Activated CD8-positive, alpha-beta T cell treated with anti-CD3 and anti-CD28 coated beads for 36 hours (primary cell): ENCODE measurements at regions not wholly inside any gene's neighbourhood (a gene's known extent, or its start where the extent isn't known, plus 50 kb on each side); places are given as distances from the start of the nearest gene placed in this dataset.

Experiments
- ATAC-seq: fragments of 200-7000 bp; cut with Tn5 transposase; one replicate; pipeline ENCODE4 v1.10.0; 2021; ENCODE audit warnings: mild to moderate bottlenecking, moderate library complexity
- CTCF ChIA-PET: fragments of 350-600 bp; sonication (Branson Sonifier 250); formaldehyde crosslinking; loops from one replicate; lab custom pipeline; 2021; ENCODE audit warnings: antibody characterized with exemption; lab: Charles Lee
- POLR2A ChIA-PET: fragments of 350-600 bp; sonication (Branson Sonifier 250); formaldehyde crosslinking; loops from one replicate; lab custom pipeline; 2021; ENCODE audit warnings: antibody characterized with exemption; lab: Charles Lee
- DNase-seq: peaks from one replicate; pipeline ENCODE4 v3.0.0-alpha.2; 2020
- H3K27ac Mint-ChIP-seq: one replicate; pipeline ENCODE4 v1.8.0; 2021; ENCODE audit warnings: mild to moderate bottlenecking, mixed read lengths
- H3K27me3 Mint-ChIP-seq: one replicate; pipeline ENCODE4 v1.8.0; 2021; ENCODE audit warnings: mixed read lengths
- H3K36me3 Mint-ChIP-seq: one replicate; pipeline ENCODE4 v1.8.0; 2021; ENCODE audit warnings: low read depth, mixed read lengths
- H3K4me1 Mint-ChIP-seq: one replicate; pipeline ENCODE4 v1.8.0; 2021; ENCODE audit warnings: low read depth, mixed read lengths
- H3K4me3 Mint-ChIP-seq: one replicate; pipeline ENCODE4 v1.8.0; 2021; ENCODE audit warnings: mild to moderate bottlenecking, moderate library complexity, mixed read lengths
- H3K9me3 Mint-ChIP-seq: one replicate; pipeline ENCODE4 v1.8.0; 2021; ENCODE audit warnings: mixed read lengths
- CTCF ChIP-seq: fragments of 200-600 bp; IDR thresholded peaks from one replicate; pipeline ENCODE4 v1.8.0; 2022; ENCODE audit warnings: antibody characterized with exemption, mild to moderate bottlenecking
- intact Hi-C: fragments of 100-400 bp; cut with micrococcal nuclease; formaldehyde crosslinking; loops from one replicate; pipeline ENCODE4 v1.10.0; 2022

GRCh38 chr1:4093856-4094565, 193.9 kb upstream of the C1orf174 start:
- Mint-ChIP-seq H3K4me3 (no peak overlapping the region), H3K27me3 (no peaks in the 10 kb centered on the region), H3K36me3 (no peaks in the 10 kb centered on the region), H3K4me1 (no peaks in the 10 kb centered on the region), H3K27ac (no peak overlapping the region), H3K9me3 (peaks cover 16% of the 10 kb centered on the region)
- ATAC-seq (no peak), DNase-seq (no peak)
- ChIA-PET CTCF (no interaction called here), POLR2A (no interaction called here)
- no peak for TF ChIP-seq CTCF
- intact Hi-C loops = no loop called here

- Mint-ChIP-seq H3K9me3 (peaks cover 16% of the 10 kb centered on the region), H3K36me3 (no peaks in the 10 kb centered on the region), H3K27me3 (no peaks in the 10 kb centered on the region), H3K4me1 (no peaks in the 10 kb centered on the region), H3K27ac (no peak overlapping the region), H3K4me3 (no peak overlapping the region)
- DNase-seq = no peak
- intact Hi-C loops = no loop called here
- CTCF ChIA-PET = no interaction called here
- TF ChIP-seq CTCF = no peak
- POLR2A ChIA-PET = no interaction called here
- ATAC-seq = no peak
These were observed 195.4 kb upstream of the C1orf174 start for GRCh38 chr1:4095433-4095971.

- no peak overlapping the region for H3K4me3 Mint-ChIP-seq
- TF ChIP-seq CTCF = no peak
- CTCF ChIA-PET = no interaction called here
- no peaks in the 10 kb centered on the region for H3K4me1 Mint-ChIP-seq
- intact Hi-C loops = no loop called here
- H3K9me3 Mint-ChIP-seq = peaks cover 4% of the 10 kb centered on the region
- no peak for DNase-seq
- ATAC-seq = peak; percentile 61
- no peak overlapping the region for H3K27ac Mint-ChIP-seq
- POLR2A ChIA-PET = no interaction called here
- peaks cover 8% of the 10 kb centered on the region for H3K27me3 Mint-ChIP-seq
- H3K36me3 Mint-ChIP-seq = no peaks in the 10 kb centered on the region
These were observed 201.5 kb upstream of the C1orf174 start for GRCh38 chr1:4101459-4102161.

GRCh38 chr1:4105300-4105880, 205.3 kb upstream of the C1orf174 start:
- Mint-ChIP-seq H3K4me3 (no peak overlapping the region), H3K27ac (no peak overlapping the region), H3K4me1 (no peaks in the 10 kb centered on the region), H3K36me3 (no peaks in the 10 kb centered on the region), H3K27me3 (peaks cover 8% of the 10 kb centered on the region), H3K9me3 (no peaks in the 10 kb centered on the region)
- intact Hi-C loops = no loop called here
- TF ChIP-seq CTCF = no peak
- DNase-seq (no peak), ATAC-seq (no peak)
- CTCF ChIA-PET = no interaction called here
- POLR2A ChIA-PET = interaction anchor here (1.8 kb wide), 1 partner anchor 10 kb away, joined by 5 read pairs; no protein-coding TSS in a partner anchor

GRCh38 chr1:4106731-4107130, 206.7 kb upstream of the C1orf174 start:
- ATAC-seq = no peak
- intact Hi-C loops = no loop called here
- no peak for TF ChIP-seq CTCF
- no peak overlapping the region for H3K27ac Mint-ChIP-seq
- POLR2A ChIA-PET = interaction anchor here (1.8 kb wide), 1 partner anchor 9 kb away, joined by 5 read pairs; no protein-coding TSS in a partner anchor
- peaks cover 6% of the 10 kb centered on the region for H3K27me3 Mint-ChIP-seq
- DNase-seq = no peak
- no peaks in the 10 kb centered on the region for H3K9me3 Mint-ChIP-seq
- no peaks in the 10 kb centered on the region for H3K4me1 Mint-ChIP-seq
- no peak overlapping the region for H3K4me3 Mint-ChIP-seq
- H3K36me3 Mint-ChIP-seq = no peaks in the 10 kb centered on the region
- CTCF ChIA-PET = no interaction called here
